ENCODE measurements at regions not wholly inside any gene's neighbourhood (a gene's known extent, or its start where the extent isn't known, plus 50 kb on each side); places are given as distances from the start of the nearest gene placed in this dataset.

DNA sequence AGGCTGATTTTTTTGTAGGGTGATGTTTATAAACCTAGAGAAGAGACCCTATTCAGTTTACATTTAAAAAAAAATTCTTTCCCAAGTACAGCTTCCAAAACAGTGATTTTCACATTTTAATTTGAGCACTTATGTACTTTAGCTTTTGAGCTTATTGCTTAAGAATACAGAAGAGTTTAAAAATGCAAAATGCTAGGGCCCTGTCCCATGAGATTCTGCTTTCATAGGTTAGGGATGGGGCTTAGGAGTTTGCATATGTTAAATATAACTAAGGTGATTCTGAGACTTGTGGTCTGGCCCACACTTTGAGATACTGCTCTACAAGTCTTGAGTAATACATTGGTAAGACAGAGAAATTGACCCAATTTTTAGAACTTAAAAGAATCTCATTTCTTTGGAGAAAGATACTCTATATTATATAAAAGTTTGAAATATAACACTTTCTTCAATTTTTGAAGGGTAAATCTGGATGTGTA lies 137.3 kb upstream of the CWC22 start:
- TF ChIP-seq, protein P1, sequence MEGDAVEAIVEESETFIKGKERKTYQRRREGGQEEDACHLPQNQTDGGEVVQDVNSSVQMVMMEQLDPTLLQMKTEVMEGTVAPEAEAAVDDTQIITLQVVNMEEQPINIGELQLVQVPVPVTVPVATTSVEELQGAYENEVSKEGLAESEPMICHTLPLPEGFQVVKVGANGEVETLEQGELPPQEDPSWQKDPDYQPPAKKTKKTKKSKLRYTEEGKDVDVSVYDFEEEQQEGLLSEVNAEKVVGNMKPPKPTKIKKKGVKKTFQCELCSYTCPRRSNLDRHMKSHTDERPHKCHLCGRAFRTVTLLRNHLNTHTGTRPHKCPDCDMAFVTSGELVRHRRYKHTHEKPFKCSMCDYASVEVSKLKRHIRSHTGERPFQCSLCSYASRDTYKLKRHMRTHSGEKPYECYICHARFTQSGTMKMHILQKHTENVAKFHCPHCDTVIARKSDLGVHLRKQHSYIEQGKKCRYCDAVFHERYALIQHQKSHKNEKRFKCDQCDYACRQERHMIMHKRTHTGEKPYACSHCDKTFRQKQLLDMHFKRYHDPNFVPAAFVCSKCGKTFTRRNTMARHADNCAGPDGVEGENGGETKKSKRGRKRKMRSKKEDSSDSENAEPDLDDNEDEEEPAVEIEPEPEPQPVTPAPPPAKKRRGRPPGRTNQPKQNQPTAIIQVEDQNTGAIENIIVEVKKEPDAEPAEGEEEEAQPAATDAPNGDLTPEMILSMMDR (conservative IDR thresholded peaks at IDR 0.05; ENCODE audit: control insufficient read depth, insufficient read depth, low read depth, low read length) = no peak
- DNase-seq (ENCODE audit: low read depth) = no peak
- H3K4me3 ChIP-seq (ENCODE audit: control insufficient read depth, low read depth, low read length) = no peak overlapping the region

DNA sequence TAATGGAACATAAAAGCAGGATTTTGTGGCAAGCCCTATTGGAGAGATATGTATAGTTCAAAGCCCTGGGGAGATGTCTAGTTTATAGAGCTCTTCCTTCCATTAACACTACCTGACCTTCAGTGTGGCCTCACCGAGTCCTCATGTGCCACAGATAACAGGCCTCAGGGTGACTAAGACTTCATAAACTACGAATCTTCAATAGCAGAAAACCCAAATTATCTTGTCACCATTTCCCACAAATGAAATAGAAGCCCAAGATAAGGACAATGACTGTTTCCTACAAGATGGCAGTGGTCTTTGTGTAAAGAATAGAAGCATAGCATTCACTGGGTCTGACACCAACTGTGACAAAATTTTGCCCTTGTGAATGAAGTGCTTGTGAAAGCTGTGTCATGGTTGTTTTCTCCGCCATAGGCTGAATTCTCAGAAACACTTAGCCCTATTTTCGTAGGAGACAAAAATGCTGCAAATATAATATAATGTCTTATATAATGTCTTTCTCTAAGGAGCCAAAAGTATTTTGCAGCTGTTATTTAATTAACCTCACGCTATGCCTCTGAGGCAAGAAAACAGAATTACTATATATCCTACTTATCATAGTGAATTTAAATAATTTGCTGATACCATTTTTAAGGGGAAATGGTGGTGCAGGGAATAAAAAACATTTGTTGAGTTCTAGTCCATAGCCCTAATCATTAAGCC lies 136.7 kb upstream of the CWC22 start:
- H3K4me3 ChIP-seq (ENCODE audit: control insufficient read depth, low read depth, low read length) = no peak overlapping the region
- DNase-seq (ENCODE audit: low read depth) = no peak
- TF ChIP-seq, protein P1 (conservative IDR thresholded peaks at IDR 0.05; ENCODE audit: control insufficient read depth, insufficient read depth, low read depth, low read length) = no peak

DNA sequence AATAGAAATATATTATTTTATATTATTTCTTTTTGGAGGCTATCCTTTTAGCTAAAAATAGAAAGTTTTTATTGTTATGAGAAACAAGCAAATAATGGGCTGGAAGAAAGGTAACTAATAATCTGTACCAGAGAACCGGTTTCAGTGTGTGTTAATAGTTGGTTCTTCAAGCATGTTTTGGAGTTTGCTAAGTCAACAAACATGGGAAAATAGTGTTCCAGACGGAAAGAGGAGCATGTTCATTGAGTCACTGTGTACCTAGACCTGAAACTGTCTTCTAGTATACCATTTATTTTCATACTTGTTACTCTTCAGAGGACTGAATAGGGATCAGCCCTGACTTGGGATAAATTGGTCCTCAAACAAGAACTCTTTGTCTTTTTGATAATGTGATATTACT lies 134.5 kb upstream of the CWC22 start:
- TF ChIP-seq, protein P1 (conservative IDR thresholded peaks at IDR 0.05; ENCODE audit: control insufficient read depth, insufficient read depth, low read depth, low read length) = no peak

DNA sequence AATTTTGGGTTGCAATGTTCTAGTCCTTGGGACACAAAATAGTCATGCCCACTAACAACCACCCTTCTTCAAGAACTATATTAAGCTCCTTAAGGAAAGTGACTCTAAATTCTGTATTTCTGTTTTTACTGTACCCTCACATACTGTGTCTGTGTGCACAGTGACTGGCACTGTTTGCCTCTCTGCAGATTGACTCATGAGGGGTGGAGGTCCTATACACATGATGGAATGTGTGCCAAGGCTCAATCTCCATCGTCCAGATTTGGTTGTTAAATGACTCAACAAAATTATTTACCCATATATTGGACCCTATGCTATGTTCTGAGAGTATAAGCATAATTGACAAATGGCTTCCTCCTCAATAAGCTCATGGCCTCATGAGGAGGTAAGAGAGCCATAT lies 126.6 kb upstream of the CWC22 start:
- no peak overlapping the region for H3K4me3 ChIP-seq (ENCODE audit: control insufficient read depth, low read depth, low read length)
- peak; percentile 13 for DNase-seq (ENCODE audit: low read depth)
- TF ChIP-seq, protein P1 (conservative IDR thresholded peaks at IDR 0.05; ENCODE audit: control insufficient read depth, insufficient read depth, low read depth, low read length) = no peak

More for the DNA sequence above, 134.5 kb upstream of the CWC22 start:
- H3K4me3 ChIP-seq (ENCODE audit: control insufficient read depth, low read depth, low read length) = no peak overlapping the region
- DNase-seq (ENCODE audit: low read depth) = no peak

DNA sequence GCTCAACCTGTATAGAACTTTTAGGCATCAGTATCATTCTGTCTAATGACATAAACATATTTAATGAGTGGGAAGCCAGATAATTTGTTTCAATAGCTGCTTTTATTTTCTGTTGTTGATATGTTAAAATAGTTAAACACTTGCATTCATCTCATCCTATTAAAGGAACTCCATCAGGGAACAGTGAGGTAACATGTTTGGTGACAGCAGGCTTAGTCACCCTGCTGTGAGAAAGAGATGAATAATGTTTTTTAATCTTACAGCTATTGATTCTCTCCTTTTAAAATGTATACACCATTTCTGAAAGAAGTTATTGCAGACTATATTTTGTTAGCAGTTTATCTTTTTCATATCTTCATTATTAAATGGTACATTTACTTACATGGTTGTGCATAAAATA lies 123.3 kb upstream of the CWC22 start:
- no peak overlapping the region for H3K4me3 ChIP-seq (ENCODE audit: control insufficient read depth, low read depth, low read length)
- peak; percentile 72 for DNase-seq (ENCODE audit: low read depth)
- TF ChIP-seq, protein P1 (conservative IDR thresholded peaks at IDR 0.05; ENCODE audit: control insufficient read depth, insufficient read depth, low read depth, low read length) = no peak

DNA sequence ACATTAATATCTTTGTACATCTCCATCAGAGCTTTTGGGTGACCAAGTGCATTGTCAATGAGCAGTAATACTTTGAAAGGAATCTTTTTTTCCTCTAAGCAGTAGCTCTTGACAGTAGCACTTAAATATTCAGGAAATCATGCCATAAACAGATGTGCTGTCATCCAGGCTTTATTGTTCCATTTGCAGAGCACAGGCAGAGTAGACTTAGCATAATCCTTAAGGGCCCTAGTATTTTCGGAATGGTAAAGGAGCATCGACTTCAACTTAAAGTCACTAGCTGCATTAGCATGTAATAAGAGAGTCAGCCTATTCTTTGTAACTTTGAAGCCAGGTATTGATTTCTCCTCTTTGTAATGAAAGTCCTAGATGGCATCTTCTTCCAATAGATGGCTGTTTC lies 121.8 kb upstream of the CWC22 start:
- no peak for DNase-seq (ENCODE audit: low read depth)
- TF ChIP-seq, protein P1 (conservative IDR thresholded peaks at IDR 0.05; ENCODE audit: control insufficient read depth, insufficient read depth, low read depth, low read length) = no peak
- H3K4me3 ChIP-seq (ENCODE audit: control insufficient read depth, low read depth, low read length) = no peak overlapping the region
